GM19467 (cell line): ENCODE measurements at regions not wholly inside any gene's neighbourhood (a gene's known extent, or its start where the extent isn't known, plus 50 kb on each side); places are given as distances from the start of the nearest gene placed in this dataset.
"Not testable (repeated sequence)": the region's sequence is repeated elsewhere in the genome, so short reads cannot be mapped to it uniquely, and the experiment has no call there.

ENCODE experiments used
- ATAC-seq: cut with Tn5 transposase; IDR thresholded peaks from one replicate; pipeline ENCODE4 v1.9.1; 2021; ENCODE audit warnings: mild to moderate bottlenecking, moderate library complexity; ENCODE audit not compliant: unreplicated experiment

GRCh38 chr4:72797486-72797885 is 228.5 kb upstream of the ADAMTS3 start:
- ATAC-seq: no peak

DNA sequence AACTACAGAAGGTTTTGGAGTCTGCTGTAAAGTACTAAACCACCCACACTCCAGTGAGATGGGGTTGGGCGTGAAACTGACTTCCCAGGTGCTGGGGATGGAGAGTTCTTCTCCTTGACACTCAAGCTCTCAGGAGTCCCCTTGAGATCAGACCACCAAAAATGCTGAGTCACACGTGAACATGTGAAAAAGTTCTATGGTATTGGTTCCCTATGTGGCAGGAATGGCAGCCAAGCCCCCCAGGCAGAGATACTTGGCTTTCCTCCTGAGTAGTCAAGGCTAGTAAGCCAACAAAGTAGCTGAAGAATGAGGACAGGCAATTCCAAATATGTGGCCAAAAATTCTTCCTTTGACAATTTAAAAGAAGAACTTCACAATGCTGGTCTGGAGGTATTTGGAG is 222.0 kb upstream of the ADAMTS3 start:
- no peak for ATAC-seq

DNA sequence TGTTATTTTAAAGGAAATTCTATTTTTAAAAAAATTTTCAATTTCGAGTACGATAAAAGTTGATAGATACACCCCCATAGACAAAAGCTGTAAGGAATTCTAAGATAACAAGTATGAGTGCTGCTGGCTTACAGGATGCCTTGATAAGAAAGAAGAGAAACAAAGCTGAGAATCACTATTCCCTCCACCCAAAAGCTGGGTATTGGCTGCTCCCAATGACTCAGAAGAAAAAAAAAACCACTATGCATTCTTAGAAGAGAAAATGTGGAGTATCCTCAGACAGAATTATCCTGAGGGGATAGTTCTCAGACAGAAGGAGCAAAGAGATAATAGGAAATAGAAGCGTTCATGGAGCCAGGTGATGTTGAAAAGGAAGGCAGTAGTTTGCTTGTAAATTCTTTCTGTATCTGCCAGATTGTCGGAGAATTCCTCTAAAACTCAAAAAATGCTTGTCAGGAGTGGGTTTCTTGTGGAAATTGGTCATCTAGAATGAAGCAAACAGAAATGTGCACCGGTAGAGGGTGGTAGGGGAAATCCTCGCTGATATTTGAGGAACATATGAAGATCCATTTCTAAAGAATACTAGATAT is 217.5 kb upstream of the ADAMTS3 start:
- no peak for ATAC-seq

- no peak for ATAC-seq
Measured at GRCh38 chr4:72779241-72779640, 210.2 kb upstream of the ADAMTS3 start.

- no peak for ATAC-seq
Measured at GRCh38 chr4:72777436-72777835, 208.4 kb upstream of the ADAMTS3 start.

DNA sequence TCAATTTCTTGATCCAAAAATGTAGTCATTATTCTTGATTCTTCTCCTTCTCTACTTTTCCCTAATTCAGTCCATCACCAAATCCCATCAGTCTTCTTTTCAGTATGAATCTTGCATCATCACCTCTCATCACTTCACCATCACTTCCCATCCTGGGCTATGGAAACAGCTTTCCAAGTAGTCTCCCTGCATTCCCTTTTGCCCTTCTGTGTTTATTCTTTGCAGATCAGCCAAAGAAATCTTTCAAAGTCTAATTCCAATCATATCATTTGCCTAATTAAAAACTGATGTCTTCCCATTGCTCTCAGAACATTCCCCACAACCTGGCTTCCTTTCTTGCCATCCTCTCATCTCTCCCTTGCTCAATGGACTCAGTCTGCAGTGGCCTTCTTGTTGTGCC is 201.7 kb upstream of the ADAMTS3 start:
- ATAC-seq: no peak

- no peak for ATAC-seq
Measured at GRCh38 chr4:72768364-72768763, 199.3 kb upstream of the ADAMTS3 start.

- ATAC-seq: no peak
Measured at GRCh38 chr4:72767618-72768302, 198.7 kb upstream of the ADAMTS3 start.

- not testable (repeated sequence) for ATAC-seq
Measured at GRCh38 chr4:72765788-72766187, 196.8 kb upstream of the ADAMTS3 start.

DNA sequence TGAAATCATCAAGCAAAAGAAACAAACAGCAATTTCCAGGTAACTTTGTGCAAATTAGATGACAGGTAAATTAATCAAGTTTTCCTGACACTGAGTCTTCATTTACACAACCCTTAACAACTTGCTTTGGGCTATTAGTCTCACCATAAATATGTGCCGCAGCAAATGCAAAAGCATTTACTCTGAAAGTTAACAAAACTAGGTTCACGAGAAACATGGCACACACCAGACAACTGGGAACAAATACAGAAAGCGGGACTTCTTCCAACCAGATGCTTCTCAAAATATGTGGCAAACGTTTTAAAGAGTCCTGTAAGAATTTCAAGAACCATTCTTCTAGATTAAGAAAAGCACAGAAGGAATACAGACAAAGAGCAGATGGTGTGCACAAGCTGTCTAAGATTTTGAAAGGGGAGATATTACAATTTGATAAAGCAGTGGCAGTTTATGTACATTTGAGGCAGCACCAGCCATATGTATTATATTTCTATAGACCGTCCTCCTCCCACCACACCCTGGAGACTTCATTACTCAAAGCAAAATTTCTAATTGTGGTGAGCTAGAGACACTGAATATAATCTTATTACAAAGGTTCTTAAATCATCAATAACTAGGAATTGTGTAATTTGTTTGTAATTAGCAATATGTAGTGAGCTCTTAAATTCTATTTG is 192.5 kb upstream of the ADAMTS3 start:
- ATAC-seq: no peak

DNA sequence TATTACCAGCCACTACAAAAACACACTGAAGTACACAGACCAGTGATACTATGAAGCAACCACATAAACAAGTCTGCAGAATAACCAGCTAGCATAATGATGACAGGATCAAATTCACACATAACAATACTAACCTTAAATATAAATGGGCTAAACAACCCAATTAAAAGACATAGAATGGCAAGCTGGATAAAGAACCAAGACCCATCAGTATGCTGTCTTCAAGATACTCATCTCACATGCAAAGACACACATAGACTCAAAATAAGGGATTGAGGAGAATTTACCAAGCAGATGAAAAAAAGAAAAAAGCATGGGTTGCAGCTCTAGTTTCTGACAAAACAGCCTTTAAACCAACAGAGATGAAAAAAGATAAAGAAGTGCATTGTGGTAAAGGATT is 184.4 kb upstream of the ADAMTS3 start:
- ATAC-seq: not testable (repeated sequence)

- ATAC-seq: no peak
Measured at GRCh38 chr4:72744103-72744725, 175.2 kb upstream of the ADAMTS3 start.

DNA sequence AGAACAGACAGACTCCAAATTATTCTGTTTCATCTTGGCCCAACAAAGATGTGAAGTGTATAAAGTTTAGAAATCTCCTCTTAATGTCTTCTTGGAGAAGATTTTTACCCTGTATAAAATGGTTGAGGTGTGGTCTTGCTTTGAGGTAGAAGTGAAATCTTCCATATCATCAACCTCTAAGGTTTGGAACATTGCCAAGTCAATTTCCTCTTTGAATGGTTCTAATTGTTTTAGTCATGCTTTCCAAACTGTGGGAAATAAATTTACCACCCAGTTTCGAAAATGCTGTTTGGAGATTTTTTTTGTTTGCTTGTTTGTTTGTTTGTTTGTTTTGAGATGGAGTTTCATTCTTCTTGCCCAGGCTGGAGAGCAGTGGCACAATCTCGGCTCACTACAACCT is 174.1 kb upstream of the ADAMTS3 start:
- no peak for ATAC-seq

- ATAC-seq: no peak
Measured at GRCh38 chr4:72715299-72715698, 146.3 kb upstream of the ADAMTS3 start.

DNA sequence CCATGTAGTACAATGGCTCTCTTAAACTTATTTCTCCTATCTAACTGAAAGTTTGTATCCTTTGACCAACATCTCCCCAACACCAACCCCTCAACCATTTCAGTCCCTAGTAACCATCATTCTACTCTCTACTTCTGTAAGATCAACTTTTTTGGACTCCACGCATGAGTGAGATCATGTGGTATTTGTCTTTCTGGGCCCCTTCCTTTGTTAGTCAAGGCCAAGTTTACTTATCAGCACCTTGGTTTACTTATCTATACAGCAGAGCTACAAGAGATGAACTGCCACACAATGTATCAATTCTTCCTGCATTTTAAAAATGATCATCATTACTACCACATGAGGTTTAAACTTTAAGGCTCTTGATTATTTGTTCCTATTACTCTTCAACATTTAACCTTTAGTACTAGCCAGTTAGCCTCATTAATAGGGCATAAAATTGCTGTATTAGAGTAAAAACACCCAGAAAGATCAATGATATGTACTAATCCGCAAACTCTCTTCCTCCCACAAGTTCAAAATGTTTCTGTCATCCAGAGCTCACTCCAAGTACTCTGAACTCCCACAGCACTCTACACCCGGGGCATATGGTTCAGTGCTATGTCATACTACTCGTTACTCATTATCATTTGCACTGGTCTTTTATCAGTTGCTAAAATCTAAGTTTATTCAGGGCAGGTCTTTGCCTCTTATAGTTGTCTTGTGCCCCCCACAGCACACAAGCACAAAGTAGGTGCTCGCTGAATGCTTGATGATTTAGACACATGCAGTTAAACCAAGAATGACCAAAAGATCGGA is 145.7 kb upstream of the ADAMTS3 start:
- no peak for ATAC-seq

DNA sequence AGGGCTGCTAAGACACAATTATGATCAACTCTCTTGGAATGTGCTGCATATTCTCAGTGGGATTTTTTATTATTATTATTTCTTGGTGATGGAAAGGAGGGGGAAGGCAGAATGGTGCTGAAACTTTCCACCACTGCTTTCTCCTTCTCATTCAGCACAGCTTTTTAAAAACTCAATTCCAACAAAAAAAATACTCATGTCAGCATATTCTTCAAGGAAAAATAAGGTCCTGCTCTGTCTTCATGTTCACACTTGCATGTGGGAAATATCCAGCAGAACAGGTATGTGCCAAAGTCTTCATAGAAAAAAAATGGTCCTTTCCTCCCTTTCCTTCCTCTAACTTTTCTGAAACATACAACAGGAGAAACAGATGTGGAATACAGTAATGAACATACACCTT is 144.0 kb upstream of the ADAMTS3 start:
- ATAC-seq: no peak

- no peak for ATAC-seq
Measured at GRCh38 chr4:72709475-72709874, 140.5 kb upstream of the ADAMTS3 start.

GRCh38 chr4:72706684-72707083 is 137.7 kb upstream of the ADAMTS3 start:
- no peak for ATAC-seq

DNA sequence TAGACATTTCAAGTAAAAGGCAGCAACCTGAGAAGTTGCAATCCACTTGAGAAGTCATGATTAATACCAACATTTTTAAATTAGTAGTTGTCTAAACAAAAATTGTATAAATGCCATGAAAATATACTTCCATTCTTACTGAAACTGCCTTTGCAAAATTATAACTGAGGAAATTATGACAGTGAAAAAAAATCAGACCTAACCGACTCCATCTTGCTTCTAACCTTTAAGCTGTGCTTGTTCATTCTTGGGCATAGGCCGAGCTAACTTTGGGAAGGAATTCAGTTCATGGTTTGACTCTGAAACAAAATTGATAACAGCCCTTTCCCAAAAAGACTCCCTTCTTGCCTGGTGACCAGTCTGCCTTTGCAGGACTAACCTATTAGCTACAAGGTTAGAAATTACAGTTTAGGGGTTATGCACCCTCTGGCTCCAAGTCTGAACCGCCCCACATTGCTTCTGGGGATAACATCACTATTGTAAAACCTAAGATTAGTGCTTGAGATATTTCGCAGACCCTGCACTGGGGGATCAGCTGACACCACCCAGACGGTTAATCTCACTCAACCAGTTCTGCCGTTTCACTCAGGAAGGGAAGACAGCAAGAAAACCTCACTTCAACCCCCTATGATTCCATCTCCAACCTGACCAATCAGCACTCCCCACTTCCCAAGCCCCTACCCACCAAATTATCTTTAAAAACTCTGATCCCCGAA is 136.1 kb upstream of the ADAMTS3 start:
- not testable (repeated sequence) for ATAC-seq

DNA sequence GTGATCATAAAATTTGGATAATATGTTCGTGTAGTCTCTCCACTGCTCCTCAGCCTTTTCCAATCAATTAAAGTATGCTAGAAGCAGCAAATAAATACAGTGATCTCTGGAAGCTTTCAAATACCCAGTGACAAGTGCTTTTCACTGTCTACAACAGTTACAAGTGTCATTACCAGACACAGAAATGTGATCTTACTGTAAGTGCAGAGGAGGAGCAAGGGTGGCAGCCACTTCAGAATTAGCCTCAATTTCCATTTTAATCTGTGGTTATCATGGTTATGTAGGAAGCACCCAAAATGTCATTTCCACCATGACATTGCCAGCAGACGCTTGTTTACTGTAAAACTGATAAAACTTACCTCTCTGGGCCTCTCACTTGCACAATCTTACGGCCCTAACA is 133.9 kb upstream of the ADAMTS3 start:
- no peak for ATAC-seq
